ENCODE measurements at regions not wholly inside any gene's neighbourhood (a gene's known extent, or its start where the extent isn't known, plus 50 kb on each side); places are given as distances from the start of the nearest gene placed in this dataset.

GRCh38 chr1:201666102-201666501 lies 127.2 kb downstream of the NAV1 start:
- TF ChIP-seq CREB5 (CRISPR knock-in tag; IDR thresholded peaks at IDR 0.05; ENCODE audit: low read depth) (no peak), TCF4 (CRISPR knock-in tag; IDR thresholded peaks at IDR 0.05; ENCODE audit: borderline replicate concordance) (no peak), PATZ1 (CRISPR knock-in tag; IDR thresholded peaks at IDR 0.05; ENCODE audit: borderline replicate concordance) (no peak), BACH2 (CRISPR knock-in tag; IDR thresholded peaks at IDR 0.05; ENCODE audit: borderline replicate concordance) (no peak), ZFP3 (CRISPR knock-in tag; IDR thresholded peaks at IDR 0.05) (no peak), CSDC2 (CRISPR knock-in tag; IDR thresholded peaks at IDR 0.05) (no peak), CSRNP3 (CRISPR knock-in tag; IDR thresholded peaks at IDR 0.05) (no peak), ARNTL (CRISPR knock-in tag; IDR thresholded peaks at IDR 0.05; ENCODE audit: borderline replicate concordance, low read depth) (no peak), ZNF8 (CRISPR knock-in tag; IDR thresholded peaks at IDR 0.05) (no peak)
